Calu3 (cell line): ENCODE measurements at regions not wholly inside any gene's neighbourhood (a gene's known extent, or its start where the extent isn't known, plus 50 kb on each side); places are given as distances from the start of the nearest gene placed in this dataset.

ENCODE experiments used
- BruUV-seq: library from RNA; stranded (reverse); fragments of 400-500 nt; replicated peaks from 2 replicates; lab custom pipeline; 2021; lab: Mats Ljungman, UMichigan
- CTCF ChIA-PET: fragments of 300-600 bp; sonication (Branson Sonifier 250); formaldehyde crosslinking; loops from one replicate; lab custom pipeline; 2022; ENCODE audit warnings: antibody characterized with exemption; lab: Charles Lee
- DNase-seq: peaks from one replicate; pipeline ENCODE4 v3.0.0; 2022
- H3K27ac Mint-ChIP-seq: one replicate; pipeline ENCODE4 v1.8.0; 2022; ENCODE audit warnings: mixed read lengths; ENCODE audit not compliant: unreplicated experiment
- H3K27me3 Mint-ChIP-seq: one replicate; pipeline ENCODE4 v1.8.0; 2022; ENCODE audit warnings: mixed read lengths; ENCODE audit not compliant: unreplicated experiment
- H3K36me3 Mint-ChIP-seq: one replicate; pipeline ENCODE4 v1.8.0; 2022; ENCODE audit warnings: mild to moderate bottlenecking, moderate library complexity, mixed read lengths; ENCODE audit not compliant: insufficient read depth, unreplicated experiment
- H3K4me1 Mint-ChIP-seq: one replicate; pipeline ENCODE4 v1.8.0; 2022; ENCODE audit warnings: mild to moderate bottlenecking, low read depth, mixed read lengths; ENCODE audit not compliant: unreplicated experiment
- H3K4me3 Mint-ChIP-seq: one replicate; pipeline ENCODE4 v1.8.0; 2022; ENCODE audit warnings: mild to moderate bottlenecking, low read depth, moderate library complexity, mixed read lengths; ENCODE audit not compliant: unreplicated experiment
- H3K9me3 Mint-ChIP-seq: one replicate; pipeline ENCODE4 v1.8.0; 2022; ENCODE audit warnings: low read depth, mixed read lengths; ENCODE audit not compliant: unreplicated experiment
- intact Hi-C: fragments of 100-400 bp; cut with micrococcal nuclease; formaldehyde crosslinking; loops from one replicate; pipeline ENCODE4 v1.10.0; 2022; ENCODE audit not compliant: unreplicated experiment
- TF ChIP-seq, protein P1 (sequence below): fragments of 200-600 bp; IDR thresholded peaks from one replicate; pipeline ENCODE4 v1.8.0; 2022; ENCODE audit warnings: antibody characterized with exemption; ENCODE audit not compliant: unreplicated experiment

DNA sequence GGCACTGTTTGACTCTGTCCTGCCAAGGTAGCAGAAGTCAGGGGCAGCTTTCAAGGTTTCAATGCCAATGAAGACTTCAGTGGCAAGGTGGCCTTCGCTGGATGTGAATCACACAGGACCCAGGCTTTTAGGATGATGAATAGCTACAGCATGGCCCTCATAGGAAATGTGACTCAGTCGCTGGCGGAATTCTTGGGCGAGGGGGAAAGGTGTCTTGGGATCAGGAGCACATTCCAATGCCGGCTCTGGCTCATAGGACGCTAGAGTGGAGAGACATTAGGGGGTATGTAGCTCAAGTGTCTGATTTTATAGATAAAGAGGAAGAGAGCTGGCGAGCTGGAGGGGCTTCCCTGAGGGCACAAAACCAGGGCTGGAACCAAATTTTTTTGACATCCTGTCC lies 68.6 kb downstream of the SMIM21 start:
- CTCF ChIA-PET = no interaction called here
- Mint-ChIP-seq H3K4me1 (no peaks in the 10 kb centered on the region), H3K4me3 (no peak overlapping the region), H3K36me3 (no peaks in the 10 kb centered on the region), H3K9me3 (peaks cover 9% of the 10 kb centered on the region), H3K27me3 (peaks cover 14% of the 10 kb centered on the region), H3K27ac (no peak overlapping the region)
- TF ChIP-seq, protein P1, sequence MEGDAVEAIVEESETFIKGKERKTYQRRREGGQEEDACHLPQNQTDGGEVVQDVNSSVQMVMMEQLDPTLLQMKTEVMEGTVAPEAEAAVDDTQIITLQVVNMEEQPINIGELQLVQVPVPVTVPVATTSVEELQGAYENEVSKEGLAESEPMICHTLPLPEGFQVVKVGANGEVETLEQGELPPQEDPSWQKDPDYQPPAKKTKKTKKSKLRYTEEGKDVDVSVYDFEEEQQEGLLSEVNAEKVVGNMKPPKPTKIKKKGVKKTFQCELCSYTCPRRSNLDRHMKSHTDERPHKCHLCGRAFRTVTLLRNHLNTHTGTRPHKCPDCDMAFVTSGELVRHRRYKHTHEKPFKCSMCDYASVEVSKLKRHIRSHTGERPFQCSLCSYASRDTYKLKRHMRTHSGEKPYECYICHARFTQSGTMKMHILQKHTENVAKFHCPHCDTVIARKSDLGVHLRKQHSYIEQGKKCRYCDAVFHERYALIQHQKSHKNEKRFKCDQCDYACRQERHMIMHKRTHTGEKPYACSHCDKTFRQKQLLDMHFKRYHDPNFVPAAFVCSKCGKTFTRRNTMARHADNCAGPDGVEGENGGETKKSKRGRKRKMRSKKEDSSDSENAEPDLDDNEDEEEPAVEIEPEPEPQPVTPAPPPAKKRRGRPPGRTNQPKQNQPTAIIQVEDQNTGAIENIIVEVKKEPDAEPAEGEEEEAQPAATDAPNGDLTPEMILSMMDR = no peak
- no TSS peak for BruUV-seq
- intact Hi-C loops = no loop called here
- no peak for DNase-seq

DNA sequence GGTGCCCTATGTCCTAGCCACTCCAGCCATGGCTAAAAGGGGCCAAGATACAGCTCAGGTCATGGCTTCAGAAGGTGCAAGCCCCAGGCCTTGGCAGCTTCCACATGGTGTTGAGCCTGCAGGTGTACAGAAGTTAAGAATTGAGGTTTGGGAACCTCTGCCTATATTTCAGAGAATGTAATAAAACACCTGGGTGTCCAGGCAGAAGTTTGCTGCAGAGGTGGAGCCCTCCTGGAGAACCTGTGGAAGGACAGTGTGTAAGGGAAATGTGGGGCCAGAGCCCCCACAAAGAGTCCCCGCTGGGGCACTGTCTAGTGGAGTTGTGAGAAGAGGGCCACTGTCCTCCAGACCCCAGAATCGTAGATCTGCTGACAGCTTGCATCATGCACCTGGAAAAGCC lies 74.1 kb downstream of the SMIM21 start:
- no TSS peak for BruUV-seq
- Mint-ChIP-seq H3K27me3 (peaks cover 26% of the 10 kb centered on the region), H3K27ac (no peak overlapping the region), H3K4me3 (no peak overlapping the region), H3K4me1 (no peaks in the 10 kb centered on the region), H3K36me3 (no peaks in the 10 kb centered on the region), H3K9me3 (peaks cover 13% of the 10 kb centered on the region)
- CTCF ChIA-PET = no interaction called here
- DNase-seq = no peak
- intact Hi-C loops = no loop called here
- TF ChIP-seq, protein P1 = no peak

DNA sequence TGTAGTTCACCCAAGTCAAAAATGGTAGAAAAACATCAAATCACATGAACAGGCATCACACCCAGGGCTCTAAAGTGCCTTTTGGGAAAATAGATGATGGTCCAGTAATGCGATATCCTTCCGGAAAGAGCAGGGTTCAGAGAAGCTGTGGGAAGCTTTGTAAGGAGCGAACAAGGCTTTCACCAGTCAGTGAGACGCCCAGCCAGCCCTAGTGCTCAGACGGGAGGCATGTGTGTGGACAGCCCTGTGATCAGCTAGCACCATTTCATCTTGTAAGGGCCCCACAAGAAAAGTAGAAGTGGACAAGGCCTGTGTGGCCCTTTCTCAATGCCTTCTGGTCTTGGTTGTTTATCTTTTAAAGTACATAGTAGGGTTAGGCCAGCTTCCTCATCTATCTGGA lies 76.1 kb downstream of the SMIM21 start:
- no TSS peak for BruUV-seq
- H3K9me3 Mint-ChIP-seq = peaks cover 6% of the 10 kb centered on the region
- peaks cover 26% of the 10 kb centered on the region for H3K27me3 Mint-ChIP-seq
- TF ChIP-seq, protein P1 = no peak
- no peak overlapping the region for H3K4me3 Mint-ChIP-seq
- CTCF ChIA-PET = interaction anchor here (0.6 to 1.1 kb wide), 2 partner anchors 16 to 413 kb away, joined by 3 read pairs; no protein-coding TSS in a partner anchor
- H3K36me3 Mint-ChIP-seq = no peaks in the 10 kb centered on the region
- DNase-seq = no peak
- no peaks in the 10 kb centered on the region for H3K4me1 Mint-ChIP-seq
- intact Hi-C loops = no loop called here
- H3K27ac Mint-ChIP-seq = no peak overlapping the region

DNA sequence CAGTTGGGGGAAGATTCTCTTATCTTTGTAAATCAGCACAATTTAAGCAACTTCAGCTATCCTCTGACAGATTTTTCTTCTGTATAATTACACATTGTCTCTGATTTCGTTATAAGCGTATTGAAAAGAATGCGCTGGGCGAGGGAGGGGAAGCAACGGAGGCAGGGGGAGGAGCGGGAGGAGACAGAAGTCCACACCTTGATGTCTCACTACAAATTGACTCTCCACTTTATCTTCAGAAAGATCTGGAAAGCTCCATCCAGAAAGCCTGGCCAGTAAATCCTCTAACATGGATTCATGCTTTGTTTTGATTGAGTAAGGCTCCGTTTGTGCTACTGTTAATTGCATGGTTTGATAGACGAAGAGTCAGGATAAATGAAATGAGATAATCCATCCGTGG lies 76.6 kb downstream of the SMIM21 start:
- intact Hi-C loops = no loop called here
- H3K36me3 Mint-ChIP-seq = no peaks in the 10 kb centered on the region
- CTCF ChIA-PET = interaction anchor here (0.6 to 1.1 kb wide), 2 partner anchors 15 to 412 kb away, joined by 3 read pairs; no protein-coding TSS in a partner anchor

More for the DNA sequence above, 76.6 kb downstream of the SMIM21 start:
- no peak overlapping the region for H3K27ac Mint-ChIP-seq
- peaks cover 26% of the 10 kb centered on the region for H3K27me3 Mint-ChIP-seq
- H3K4me1 Mint-ChIP-seq = no peaks in the 10 kb centered on the region
- BruUV-seq = no TSS peak
- peaks cover 6% of the 10 kb centered on the region for H3K9me3 Mint-ChIP-seq
- TF ChIP-seq, protein P1 = no peak
- no peak overlapping the region for H3K4me3 Mint-ChIP-seq
- no peak for DNase-seq
